Uterus (tissue), 3 donors: ENCODE measurements at regions not wholly inside any gene's neighbourhood (a gene's known extent, or its start where the extent isn't known, plus 50 kb on each side); places are given as distances from the start of the nearest gene placed in this dataset.

ENCODE experiments used
- DNase-seq, 2 donors: peaks; one replicate each; pipeline ENCODE4 v3.0.0-alpha.2; 2019 to 2020
- H3K27ac ChIP-seq, 2 donors: fragments of 200-600 bp; sonication (generic); 1 replicate in 1 of 2; 2 replicates in 1 of 2; pipeline ENCODE4 v1.5.1; 2016 to 2018
- H3K27me3 ChIP-seq, 2 donors: fragments of 200-600 bp; sonication (generic); one replicate each; pipeline ENCODE4 v1.5.1; 2018 to 2019; ENCODE audit warnings: control low read depth in 1 of 2
- H3K36me3 ChIP-seq, 2 donors: fragments of 200-600 bp; sonication (generic); one replicate each; pipeline ENCODE4 v1.5.1; 2019; ENCODE audit warnings: control low read depth in 1 of 2
- H3K4me1 ChIP-seq, 2 donors: fragments of 200-600 bp; sonication (generic); one replicate each; pipeline ENCODE4 v1.5.1; 2018 to 2019; ENCODE audit warnings: control low read depth in 1 of 2
- H3K4me3 ChIP-seq, 2 donors: fragments of 200-600 bp; sonication (generic); 1 replicate in 1 of 2; 2 replicates in 1 of 2; pipeline ENCODE4 v1.5.1; 2018 to 2019; ENCODE audit warnings: mild to moderate bottlenecking in 1 of 2
- H3K9me3 ChIP-seq, 2 donors: fragments of 200-600 bp; sonication (generic); one replicate each; pipeline ENCODE4 v1.5.1; 2019; ENCODE audit warnings: control low read depth in 1 of 2
- POLR2A ChIP-seq, 2 donors: fragments of 450-650 bp; IDR thresholded peaks; one replicate each; pipeline ENCODE4 v1.6.1; 2016; ENCODE audit warnings: antibody characterized with exemption in 2 of 2, mild to moderate bottlenecking in 1 of 2, moderate library complexity in 1 of 2
- intact Hi-C: fragments of 100-400 bp; cut with DNase I; formaldehyde crosslinking; loops from one replicate; pipeline ENCODE4 v1.15.1; 2023; ENCODE audit warnings: low total_unique reads
- TF ChIP-seq, protein P1 (sequence below), 4 experiments: fragments of 200-600 bp in 2 of 4; fragments of 450-650 bp in 2 of 4; sonication (generic) in 2 of 4; IDR thresholded peaks; one replicate each; pipeline ENCODE4 v1.5.1; 2016 to 2019; ENCODE audit warnings: antibody characterized with exemption in 4 of 4, mild to moderate bottlenecking in 2 of 4, moderate library complexity in 1 of 4
- donor health status: DM: yes; HTN: yes; CAD: no.

DNA sequence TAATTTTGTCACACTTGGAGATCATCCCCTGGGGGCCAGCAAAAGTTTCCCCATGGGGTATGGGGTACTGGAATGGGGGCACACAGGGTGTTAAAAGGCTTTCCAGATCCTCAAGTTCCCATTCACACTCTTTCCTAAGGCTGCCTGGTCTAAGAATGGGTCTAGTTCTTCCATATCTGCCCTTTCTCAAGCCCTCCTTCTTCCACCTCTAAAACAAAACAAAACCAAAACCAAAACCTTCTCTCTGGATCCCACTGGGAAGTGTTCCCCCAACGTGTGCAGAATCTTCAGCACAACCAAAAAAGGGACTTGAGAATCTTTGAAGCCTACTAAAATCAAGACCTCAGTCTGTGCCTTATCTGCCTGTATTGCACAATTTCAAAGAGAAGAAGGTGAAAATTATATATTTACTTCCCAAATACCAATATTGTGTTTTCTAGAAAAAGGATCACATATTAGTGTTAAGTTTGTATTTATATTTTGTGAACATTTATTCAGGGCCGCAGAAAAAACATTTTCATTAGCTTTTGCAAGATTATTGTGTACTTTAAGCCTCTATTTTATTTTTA is 207.2 kb upstream of the TCF4 start:
- Histone ChIP-seq H3K4me3 (no peak overlapping the region), H3K4me1 (no peaks in the 10 kb centered on the region), H3K36me3 (no peaks in the 10 kb centered on the region), H3K27ac (peak overlapping the region; percentile 68 to 76), H3K27me3 (no peaks in the 10 kb centered on the region), H3K9me3 (no peaks in the 10 kb centered on the region)
- DNase-seq: no peak
- intact Hi-C loops: no loop called here
- no peak for TF ChIP-seq POLR2A (IDR thresholded peaks at IDR 0.05)
- TF ChIP-seq, protein P1, sequence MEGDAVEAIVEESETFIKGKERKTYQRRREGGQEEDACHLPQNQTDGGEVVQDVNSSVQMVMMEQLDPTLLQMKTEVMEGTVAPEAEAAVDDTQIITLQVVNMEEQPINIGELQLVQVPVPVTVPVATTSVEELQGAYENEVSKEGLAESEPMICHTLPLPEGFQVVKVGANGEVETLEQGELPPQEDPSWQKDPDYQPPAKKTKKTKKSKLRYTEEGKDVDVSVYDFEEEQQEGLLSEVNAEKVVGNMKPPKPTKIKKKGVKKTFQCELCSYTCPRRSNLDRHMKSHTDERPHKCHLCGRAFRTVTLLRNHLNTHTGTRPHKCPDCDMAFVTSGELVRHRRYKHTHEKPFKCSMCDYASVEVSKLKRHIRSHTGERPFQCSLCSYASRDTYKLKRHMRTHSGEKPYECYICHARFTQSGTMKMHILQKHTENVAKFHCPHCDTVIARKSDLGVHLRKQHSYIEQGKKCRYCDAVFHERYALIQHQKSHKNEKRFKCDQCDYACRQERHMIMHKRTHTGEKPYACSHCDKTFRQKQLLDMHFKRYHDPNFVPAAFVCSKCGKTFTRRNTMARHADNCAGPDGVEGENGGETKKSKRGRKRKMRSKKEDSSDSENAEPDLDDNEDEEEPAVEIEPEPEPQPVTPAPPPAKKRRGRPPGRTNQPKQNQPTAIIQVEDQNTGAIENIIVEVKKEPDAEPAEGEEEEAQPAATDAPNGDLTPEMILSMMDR (IDR thresholded peaks at IDR 0.05): no peak

DNA sequence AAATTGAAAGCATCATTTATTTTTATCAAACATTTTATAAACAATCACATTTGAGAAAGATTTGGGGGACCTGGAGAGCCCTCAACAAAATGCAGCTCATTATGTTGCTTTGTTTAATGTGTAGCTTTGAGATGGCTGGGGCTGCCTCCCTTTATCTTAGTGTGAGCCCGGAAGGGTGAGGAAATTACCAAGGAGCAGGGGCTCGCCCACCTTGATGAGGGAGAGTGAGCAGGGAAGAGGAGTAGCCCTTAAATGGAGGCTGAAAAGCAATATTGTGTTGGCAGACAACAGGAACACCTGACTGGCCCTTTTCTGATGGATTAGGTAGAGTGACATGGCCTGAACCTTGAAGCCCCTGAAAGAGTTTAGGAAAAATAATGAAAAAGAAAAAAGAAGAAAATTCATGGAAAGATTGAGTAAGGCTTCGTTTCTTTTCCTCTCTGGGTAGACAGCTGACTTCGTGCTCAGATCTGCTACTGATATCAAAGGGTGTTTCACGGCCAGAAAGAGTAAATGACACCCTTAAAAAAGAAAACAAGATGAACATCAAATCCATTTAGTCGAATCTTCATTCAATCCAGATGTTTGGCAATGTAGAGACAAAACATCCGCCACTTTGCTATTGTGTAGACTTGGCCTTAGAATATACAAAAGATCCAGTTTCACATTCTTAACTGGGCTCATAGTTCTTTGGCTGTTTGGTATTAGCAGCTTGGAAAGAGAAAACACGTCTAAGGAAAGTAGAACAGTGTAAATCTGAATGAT is 206.5 kb upstream of the TCF4 start:
- no peak for TF ChIP-seq POLR2A (IDR thresholded peaks at IDR 0.05)
- TF ChIP-seq, protein P1 (IDR thresholded peaks at IDR 0.05): no peak
- intact Hi-C loops: no loop called here
- no peaks in the 10 kb centered on the region for H3K36me3 ChIP-seq
- peak overlapping the region; percentile 68 to 76 for H3K27ac ChIP-seq
- H3K27me3 ChIP-seq: no peaks in the 10 kb centered on the region
- H3K4me1 ChIP-seq: no peaks in the 10 kb centered on the region
- no peak for DNase-seq
- H3K4me3 ChIP-seq: no peak overlapping the region
- H3K9me3 ChIP-seq: no peaks in the 10 kb centered on the region

DNA sequence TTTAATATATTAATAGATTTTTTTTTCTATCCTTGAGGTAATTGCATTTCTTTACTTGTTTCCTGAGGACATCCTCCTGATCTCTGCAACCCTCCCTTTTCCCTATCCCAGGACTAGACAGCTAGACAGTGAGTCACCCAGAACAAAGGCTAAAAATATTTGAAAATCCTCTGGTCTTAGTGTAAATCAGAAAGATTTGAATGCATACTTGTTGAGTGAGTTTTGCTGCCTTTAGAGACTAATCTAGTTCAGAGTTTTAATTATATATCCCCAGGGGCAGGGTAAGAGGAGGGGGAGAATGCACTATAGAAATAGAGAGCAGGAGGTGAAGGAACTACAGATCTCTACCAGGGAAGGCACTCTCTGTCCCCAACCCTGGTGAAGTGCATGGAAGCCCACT is 202.3 kb upstream of the TCF4 start:
- Histone ChIP-seq H3K27ac (no peak overlapping the region), H3K27me3 (no peaks in the 10 kb centered on the region), H3K36me3 (no peaks in the 10 kb centered on the region), H3K4me3 (no peak overlapping the region), H3K9me3 (no peaks in the 10 kb centered on the region), H3K4me1 (no peaks in the 10 kb centered on the region)
- DNase-seq: no peak
- TF ChIP-seq POLR2A (IDR thresholded peaks at IDR 0.05): no peak
- TF ChIP-seq, protein P1 (IDR thresholded peaks at IDR 0.05): no peak
- intact Hi-C loops: no loop called here

DNA sequence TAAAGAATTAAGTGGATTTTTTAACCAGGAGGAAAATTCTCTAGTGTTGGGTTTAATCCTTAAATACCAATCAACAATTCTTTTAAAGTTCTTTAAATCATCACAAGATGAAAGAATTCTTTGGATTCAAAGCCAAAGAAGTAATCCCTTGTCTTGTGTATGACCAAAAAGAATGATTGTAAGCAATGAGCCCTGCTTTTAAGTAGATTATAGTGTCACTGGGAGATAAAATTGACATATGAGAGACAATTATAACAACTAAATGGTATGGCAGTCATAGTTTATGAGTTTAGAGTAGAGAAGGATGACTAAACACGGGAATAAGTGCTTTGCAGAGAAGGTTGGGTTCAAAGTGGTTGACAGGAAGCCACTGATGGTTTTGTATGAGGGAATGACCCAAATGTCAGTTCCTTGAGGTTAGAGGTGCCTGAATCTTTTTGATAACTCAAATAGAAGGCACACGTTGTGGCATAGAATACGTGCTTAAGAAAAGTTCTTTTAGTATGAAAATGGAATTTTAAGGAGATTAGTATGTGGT is 199.6 kb upstream of the TCF4 start:
- no peaks in the 10 kb centered on the region for H3K27me3 ChIP-seq
- no peaks in the 10 kb centered on the region for H3K9me3 ChIP-seq
- TF ChIP-seq POLR2A (IDR thresholded peaks at IDR 0.05): no peak
- TF ChIP-seq, protein P1 (IDR thresholded peaks at IDR 0.05): no peak
- no peak overlapping the region for H3K4me3 ChIP-seq
- intact Hi-C loops: no loop called here
- H3K36me3 ChIP-seq: no peaks in the 10 kb centered on the region
- H3K4me1 ChIP-seq: no peaks in the 10 kb centered on the region
- no peak overlapping the region for H3K27ac ChIP-seq
- DNase-seq: no peak

DNA sequence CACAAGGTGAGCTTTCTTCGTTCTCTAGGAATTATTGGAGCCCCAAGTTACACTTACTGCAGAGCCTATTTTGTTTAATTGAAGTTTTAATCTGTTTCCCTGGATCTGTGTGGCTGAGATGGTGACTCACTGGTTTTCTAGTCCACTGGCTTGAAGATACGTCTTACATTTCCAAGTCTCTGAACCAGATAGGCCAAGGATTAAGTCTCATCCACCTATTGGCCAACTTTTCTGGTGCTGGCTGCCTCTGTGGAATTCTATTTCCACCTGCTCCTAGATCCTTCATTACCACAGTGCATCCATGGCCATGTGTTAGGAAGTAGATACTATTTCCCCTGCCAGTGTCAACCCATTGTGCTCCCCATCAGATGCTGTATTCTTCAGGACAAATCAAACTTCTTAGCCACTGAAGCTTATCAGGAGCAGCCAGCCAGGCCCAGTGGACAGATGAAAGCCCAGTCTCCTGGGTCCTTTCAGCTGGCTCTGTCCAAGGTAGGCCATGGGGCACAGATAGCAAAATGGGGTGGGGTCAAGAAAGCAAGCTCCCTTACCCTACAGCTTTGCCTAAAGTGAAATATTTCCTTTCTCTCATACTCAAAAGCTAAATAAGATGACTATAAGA is 198.8 kb upstream of the TCF4 start:
- no peak for DNase-seq
- no peak overlapping the region for H3K4me3 ChIP-seq
- no peaks in the 10 kb centered on the region for H3K4me1 ChIP-seq
- H3K36me3 ChIP-seq: no peaks in the 10 kb centered on the region
- TF ChIP-seq POLR2A (IDR thresholded peaks at IDR 0.05): no peak
- TF ChIP-seq, protein P1 (IDR thresholded peaks at IDR 0.05): no peak
- H3K27me3 ChIP-seq: no peaks in the 10 kb centered on the region
- intact Hi-C loops: no loop called here
- H3K9me3 ChIP-seq: no peaks in the 10 kb centered on the region
- no peak overlapping the region for H3K27ac ChIP-seq
